GM12892 (cell line): ENCODE measurements at regions not wholly inside any gene's neighbourhood (a gene's known extent, or its start where the extent isn't known, plus 50 kb on each side); places are given as distances from the start of the nearest gene placed in this dataset.

ENCODE experiments used
- POLR2A ChIP-seq: IDR thresholded peaks from 2 replicates; pipeline ENCODE4 v1.6.1; 2011; ENCODE audit warnings: low read depth, low read length, control low read depth
- TAF1 ChIP-seq: IDR thresholded peaks from 2 replicates; pipeline ENCODE4 v1.6.1; 2011; ENCODE audit warnings: low read depth, mild to moderate bottlenecking, control low read depth, low read length, borderline replicate concordance

DNA sequence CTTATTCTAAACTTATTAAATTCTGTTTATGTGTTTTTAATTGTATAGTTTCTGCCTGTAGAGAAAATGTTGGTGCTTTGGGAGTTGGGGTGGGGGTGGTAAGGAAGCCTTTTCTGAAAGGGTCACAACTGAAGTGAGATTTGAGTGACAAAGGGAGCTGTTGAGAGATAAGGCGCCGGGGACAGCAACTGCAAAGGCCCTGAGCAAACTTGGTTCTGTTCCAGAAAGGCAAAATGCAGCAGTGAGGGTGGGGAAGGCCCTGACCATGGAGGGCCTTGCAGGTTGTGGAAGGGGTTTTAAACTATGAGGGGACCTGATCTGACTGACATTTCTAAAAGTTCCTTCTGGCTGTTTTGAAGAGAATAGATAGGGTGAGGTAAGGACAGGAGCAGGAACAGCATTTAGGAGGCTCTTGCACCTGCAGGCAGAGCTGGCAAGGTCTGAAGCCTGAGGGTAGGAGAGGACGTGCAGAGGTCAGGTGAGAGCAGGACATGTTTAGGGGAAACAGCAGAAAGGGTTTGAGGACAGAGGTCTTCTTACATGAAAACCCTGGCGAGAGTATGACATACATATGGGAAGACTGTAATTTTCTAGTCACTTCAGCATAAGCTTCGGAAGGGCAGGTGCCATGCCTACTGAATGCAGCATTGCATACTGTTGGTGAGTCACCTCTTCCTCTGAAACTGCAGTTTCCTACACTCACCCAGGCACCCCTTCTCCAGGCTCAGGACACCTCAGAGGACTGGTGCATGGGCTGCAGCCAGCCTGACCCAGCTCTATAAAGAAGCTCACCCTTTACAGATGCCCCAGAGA is 190.7 kb downstream of the SNX19 start:
- TF ChIP-seq TAF1 (no peak), POLR2A (no peak)
